Retina (tissue), 1 donor: ENCODE measurements at regions not wholly inside any gene's neighbourhood (a gene's known extent, or its start where the extent isn't known, plus 50 kb on each side); places are given as distances from the start of the nearest gene placed in this dataset.

ENCODE experiments used
- DNase-seq: peaks from one replicate; pipeline ENCODE4 v3.0.0-alpha.2; 2016

- DNase-seq, result no peak
Observed at GRCh38 chr13:79803296-79803695, 322.3 kb downstream of the NDFIP2 start.

GRCh38 chr13:79802389-79803085 is 321.6 kb downstream of the NDFIP2 start:
- DNase-seq, result no peak

- no peak for DNase-seq
Observed at GRCh38 chr13:79799059-79799867, 318.3 kb downstream of the NDFIP2 start.

GRCh38 chr13:79796136-79796535 is 315.2 kb downstream of the NDFIP2 start:
- DNase-seq, result no peak

GRCh38 chr13:79794931-79795330 is 314.0 kb downstream of the NDFIP2 start:
- no peak for DNase-seq

DNA sequence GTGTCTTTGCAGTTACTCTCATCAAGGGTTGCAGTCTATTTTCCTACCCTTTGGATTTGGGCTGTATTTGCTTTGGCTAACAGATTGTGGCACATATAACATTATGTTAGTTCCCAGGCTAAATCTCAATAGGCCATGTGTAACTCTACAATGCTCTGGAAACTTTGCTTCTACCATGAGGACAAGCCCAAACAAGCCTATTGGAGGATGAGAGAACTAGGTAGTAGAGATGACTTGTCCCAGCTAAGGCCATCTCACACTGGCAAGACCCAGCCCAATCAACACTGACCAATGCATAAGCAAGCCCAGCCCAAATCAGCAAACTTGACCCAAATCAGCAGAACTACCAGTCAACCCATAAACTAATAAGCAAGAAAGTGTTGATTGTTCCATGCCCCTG is 311.8 kb downstream of the NDFIP2 start:
- DNase-seq, result no peak

GRCh38 chr13:79791471-79792042 is 310.6 kb downstream of the NDFIP2 start:
- DNase-seq, result no peak

- DNase-seq, result no peak
Observed at GRCh38 chr13:79786176-79786575, 305.2 kb downstream of the NDFIP2 start.

DNA sequence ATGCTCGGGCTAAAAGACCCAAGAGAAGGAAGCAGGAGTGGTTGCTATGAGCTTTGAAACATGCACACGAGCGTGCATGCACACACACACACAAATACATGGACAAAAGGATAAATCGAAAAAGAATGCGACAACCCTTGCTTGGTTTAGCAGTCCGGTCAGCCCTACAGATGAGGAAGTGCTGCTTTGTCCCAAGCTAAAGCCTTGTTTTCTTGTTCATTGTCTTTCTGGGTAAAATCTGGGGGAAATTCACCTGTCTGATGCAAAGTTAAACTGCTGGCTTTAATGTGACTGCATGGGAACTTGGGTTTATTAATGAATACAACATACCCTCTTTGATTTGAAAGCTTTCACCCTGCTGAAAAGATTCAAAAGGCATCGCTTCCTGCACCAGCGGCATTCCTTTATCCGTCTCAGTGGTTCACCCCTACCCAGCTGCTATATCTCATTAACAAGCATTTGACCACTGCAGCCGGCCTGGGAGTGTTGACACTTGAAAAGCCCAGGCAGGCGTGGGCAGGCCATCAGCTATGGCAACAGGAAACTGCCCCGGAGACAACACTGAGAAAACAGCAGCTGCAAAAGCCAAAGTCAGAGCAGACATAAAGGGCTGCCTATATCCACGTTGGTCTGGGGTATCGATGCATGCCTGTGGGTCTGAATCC is 301.7 kb downstream of the NDFIP2 start:
- peak; percentile 85 for DNase-seq

DNA sequence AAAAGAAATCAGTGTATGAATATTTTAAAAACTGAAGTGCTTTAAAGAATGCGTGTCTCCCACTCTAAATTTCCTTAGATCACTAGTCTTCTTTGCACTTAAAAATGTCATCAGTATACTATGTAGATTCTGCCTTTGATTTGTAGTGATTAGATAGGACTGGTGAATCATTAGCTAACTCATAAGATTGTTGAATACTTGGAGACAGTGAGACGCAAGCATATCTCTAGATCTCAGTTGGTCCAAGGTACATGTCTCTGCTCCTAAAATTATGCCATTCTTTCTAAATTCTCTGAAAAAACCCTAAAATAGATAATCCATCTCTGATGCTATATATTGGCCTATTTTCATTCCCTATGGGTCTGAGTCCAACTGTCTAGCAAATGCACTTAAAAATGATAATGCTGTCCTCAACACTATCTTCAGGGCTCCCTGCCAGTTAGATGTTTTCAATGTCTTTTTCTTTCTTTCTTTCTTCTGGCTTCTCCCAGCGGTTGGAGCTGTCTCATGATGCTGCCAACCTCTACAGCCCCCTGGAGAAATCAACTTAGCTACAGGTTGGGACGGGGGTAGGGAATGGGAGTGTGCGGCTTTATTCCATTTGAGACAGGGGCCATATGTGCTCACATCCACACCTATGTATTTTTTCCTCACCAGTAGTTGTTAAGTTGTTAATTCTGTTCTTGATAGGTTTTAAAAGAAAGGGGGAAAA is 301.0 kb downstream of the NDFIP2 start:
- DNase-seq, result no peak

DNA sequence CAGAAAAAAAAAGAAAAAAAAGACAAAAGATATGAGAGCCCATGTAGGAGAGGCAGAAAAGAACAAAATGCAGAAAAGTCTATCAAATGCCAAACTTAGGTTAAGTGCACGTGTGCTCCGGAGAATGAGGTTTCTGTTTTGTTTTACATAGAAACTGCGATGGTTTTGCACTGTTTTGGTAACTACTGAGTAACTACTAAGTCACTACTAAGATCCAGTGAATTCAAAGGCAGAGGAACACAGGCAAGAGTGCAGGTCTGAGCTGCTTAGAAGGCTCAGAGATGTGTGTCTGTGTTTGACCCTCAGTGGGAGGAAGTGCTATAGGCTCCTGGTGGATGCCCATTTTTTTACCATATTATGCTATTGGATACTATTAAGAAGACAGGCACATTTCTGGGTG is 299.3 kb downstream of the NDFIP2 start:
- no peak for DNase-seq

DNA sequence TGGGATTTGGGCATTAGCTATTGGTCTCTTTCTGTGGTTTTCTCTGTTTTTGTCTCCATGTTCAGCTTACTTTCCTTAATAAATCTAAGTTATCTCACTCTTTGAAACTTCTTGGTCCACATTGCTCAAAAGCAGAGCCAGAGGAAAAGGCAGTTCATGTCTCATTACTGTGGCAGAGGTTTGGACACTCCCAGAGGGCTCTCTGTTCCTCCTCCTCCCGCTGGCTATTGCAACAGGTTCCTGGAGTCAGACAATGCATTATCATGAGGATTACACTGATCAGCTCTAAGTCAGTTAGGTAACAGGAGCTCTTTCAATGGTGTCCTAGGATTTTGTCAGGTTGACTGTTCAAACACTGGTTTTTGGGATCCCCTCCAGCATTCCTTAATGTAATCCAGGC is 298.8 kb downstream of the NDFIP2 start:
- DNase-seq, result no peak

DNA sequence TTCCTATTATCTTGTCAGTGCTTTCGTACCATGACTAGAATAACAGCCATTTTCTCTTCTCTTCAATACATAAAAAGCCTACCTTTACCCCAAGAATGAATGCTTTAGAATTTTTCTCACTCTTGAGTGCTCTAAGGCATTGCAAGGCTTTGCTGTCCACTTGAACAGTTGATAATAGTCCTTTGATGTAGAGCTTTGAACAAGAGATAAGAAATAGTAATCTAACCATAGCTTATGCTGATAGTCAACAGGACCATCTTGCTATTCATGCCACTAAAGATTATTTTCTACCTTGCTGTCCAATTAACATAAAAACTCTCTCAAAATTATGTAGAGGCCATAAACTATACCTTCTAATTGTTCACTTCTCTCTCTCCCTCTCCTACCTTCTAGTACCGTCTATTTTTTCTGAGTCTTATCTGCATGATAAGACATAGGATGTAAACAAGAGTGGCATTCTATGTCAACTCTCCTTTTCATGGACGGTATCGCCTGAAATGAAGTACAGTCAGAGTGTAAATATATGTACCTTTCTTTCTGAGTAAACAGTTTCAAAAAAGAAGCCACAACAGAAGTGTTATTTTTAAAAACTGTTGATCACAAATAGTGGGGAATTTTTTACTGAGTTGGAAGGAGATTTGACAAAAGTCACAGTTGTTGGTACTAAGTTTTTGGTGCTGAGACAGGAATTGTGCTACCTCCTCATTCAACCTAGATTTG is 297.9 kb downstream of the NDFIP2 start:
- DNase-seq, result no peak

- no peak for DNase-seq
Observed at GRCh38 chr13:79777504-79777903, 296.5 kb downstream of the NDFIP2 start.

DNA sequence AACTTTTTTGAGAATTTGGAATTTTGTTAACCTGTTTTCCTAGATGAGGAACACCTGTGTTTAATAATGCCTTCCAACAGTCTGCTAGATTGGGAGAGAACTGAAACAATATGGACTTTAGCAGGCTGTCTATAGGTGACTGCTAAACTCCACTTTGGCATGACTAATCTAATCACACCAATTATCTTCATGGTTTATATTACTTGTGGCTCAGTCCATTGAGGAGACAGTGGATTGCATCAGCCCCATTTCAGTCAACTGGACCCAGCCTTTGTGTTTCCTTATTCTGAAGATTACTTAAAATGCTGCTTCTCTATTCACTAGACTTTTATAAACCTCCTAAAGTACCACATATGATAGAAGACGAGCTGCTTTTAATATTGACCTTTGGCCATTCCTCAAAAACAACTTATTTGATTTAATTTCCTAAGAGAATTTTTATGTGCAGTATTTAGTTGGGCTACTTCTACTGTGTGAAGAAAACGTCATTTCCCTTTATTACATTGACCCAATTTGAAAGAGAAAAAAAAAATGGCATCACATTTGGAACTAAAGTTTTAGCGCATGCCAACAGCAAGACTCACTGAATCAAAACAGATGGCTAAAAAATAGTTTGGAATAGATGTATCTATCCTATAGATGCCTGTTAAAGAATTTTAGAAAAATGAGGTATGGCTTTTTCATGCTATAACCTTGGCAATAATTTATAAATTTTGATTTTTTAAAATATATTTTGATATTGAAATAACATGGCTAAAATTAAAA is 295.8 kb downstream of the NDFIP2 start:
- no peak for DNase-seq

DNA sequence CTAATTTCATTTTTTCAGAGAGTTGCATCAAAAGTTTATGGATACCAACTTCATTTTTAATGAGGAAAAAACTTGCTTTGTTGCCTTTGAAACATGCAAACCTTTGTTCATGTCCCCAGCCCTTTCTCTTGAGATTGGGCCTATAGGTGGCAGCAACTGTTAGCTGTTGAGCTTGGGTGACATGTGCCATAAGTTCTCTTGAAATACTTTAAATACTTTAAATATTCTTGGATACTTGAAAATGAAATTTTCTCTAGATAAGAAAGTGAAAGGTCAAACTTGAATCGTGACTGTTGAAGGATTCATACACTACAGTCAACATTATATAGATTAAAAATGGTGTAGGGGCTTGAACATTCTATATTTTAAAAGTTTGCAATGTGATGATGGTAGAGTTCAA is 294.9 kb downstream of the NDFIP2 start:
- DNase-seq, result peak; percentile 44

DNA sequence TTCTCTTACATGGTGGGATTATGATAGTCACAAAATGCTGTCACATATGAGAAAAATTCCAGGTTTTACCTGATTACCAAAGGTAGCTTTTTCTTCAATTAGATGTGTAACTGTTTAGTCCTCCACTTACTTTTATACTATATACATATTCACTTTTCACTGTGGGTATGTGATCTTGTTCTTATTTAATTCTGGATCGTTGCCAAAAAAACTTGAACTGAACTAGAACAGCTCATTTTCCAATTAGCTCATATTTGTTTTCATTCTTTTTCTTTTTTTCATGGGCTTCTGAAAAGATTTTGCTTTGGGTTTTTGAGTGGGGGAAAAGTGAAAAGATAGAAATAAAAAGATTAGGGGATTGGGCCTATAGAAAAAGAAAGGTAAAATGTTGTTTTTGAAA is 291.9 kb downstream of the NDFIP2 start:
- DNase-seq, result no peak

GRCh38 chr13:79771493-79771892 is 290.5 kb downstream of the NDFIP2 start:
- no peak for DNase-seq

DNA sequence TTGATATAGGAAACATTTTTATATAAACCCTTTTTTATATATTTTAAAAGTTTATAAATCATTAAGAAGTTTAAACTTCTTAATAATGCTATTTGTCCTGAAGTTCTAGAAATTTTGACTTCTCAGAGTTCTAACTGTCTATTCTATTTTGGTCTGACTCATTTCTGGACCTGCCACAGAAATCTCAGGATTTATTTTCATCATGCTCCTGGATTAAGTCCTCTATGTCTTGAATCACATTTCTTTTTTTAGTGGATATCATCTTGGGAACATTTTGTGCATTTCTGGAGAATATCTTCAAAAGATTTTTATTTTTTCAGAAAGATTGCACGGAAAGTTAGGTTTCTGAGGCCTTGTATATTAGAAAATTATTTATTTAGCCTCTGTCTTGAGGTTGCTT is 289.1 kb downstream of the NDFIP2 start:
- DNase-seq, result no peak

DNA sequence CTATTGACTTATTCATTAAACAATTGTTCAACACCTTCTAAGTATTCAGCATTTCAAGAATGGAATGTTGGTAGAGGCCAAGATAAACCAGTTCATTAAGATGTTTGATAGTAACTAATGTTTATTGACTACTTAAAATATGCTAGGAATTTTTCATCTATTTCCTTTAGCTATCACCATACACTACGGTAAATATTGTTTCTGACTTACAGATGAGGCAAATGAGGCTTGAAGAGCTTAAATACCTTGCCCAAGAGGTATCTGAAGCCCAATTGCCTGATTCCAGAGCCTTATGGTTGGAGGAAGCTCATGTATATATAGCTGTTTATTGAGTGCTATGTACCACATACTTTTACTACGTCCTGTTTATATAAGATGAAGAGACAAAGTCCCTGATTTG is 286.2 kb downstream of the NDFIP2 start:
- DNase-seq, result no peak

GRCh38 chr13:79765331-79765730 is 284.4 kb downstream of the NDFIP2 start:
- no peak for DNase-seq
